Hepatocyte (in vitro differentiated cells): ENCODE measurements at regions not wholly inside any gene's neighbourhood (a gene's known extent, or its start where the extent isn't known, plus 50 kb on each side); places are given as distances from the start of the nearest gene placed in this dataset.

Experiments used
- DNase-seq: peaks from one replicate; pipeline ENCODE4 v3.0.0-alpha.2; 2016; ENCODE audit warnings: low spot score
- H2AFZ ChIP-seq: fragments of 200-600 bp; sonication (generic); 2 replicates; pipeline ENCODE4 v1.6.0; 2016; ENCODE audit warnings: antibody characterized with exemption, mild to moderate bottlenecking
- H3K27ac ChIP-seq: fragments of 200-600 bp; sonication (generic); 2 replicates; pipeline ENCODE4 v1.5.1; 2016; ENCODE audit warnings: mild to moderate bottlenecking
- H3K27me3 ChIP-seq: fragments of 200-600 bp; sonication (generic); 2 replicates; pipeline ENCODE4 v1.6.1; 2016
- H3K36me3 ChIP-seq: fragments of 200-600 bp; sonication (generic); replicated peaks from 2 replicates; pipeline ENCODE4 v1.5.1; 2016; ENCODE audit warnings: low read depth; ENCODE audit not compliant: insufficient read depth
- H3K4me1 ChIP-seq: fragments of 200-600 bp; sonication (generic); 2 replicates; pipeline ENCODE4 v1.5.1; 2016; ENCODE audit warnings: mild to moderate bottlenecking, moderate library complexity; ENCODE audit not compliant: insufficient read depth
- H3K4me2 ChIP-seq: fragments of 200-600 bp; sonication (generic); 2 replicates; pipeline ENCODE4 v1.6.0; 2016
- H3K4me3 ChIP-seq: fragments of 200-600 bp; sonication (generic); 2 replicates; pipeline ENCODE4 v1.5.1; 2016; ENCODE audit warnings: mild to moderate bottlenecking
- H3K79me2 ChIP-seq: fragments of 200-600 bp; sonication (generic); 2 replicates; pipeline ENCODE4 v1.6.0; 2017; ENCODE audit warnings: mild to moderate bottlenecking
- H3K9me2 ChIP-seq: fragments of 200-600 bp; sonication (generic); replicated peaks from 2 replicates; pipeline ENCODE4 v1.6.0; 2017; ENCODE audit warnings: mild to moderate bottlenecking; ENCODE audit not compliant: insufficient read depth
- H3K9me3 ChIP-seq: fragments of 200-600 bp; sonication (generic); 2 replicates; pipeline ENCODE4 v1.5.1; 2016; ENCODE audit warnings: low read depth, mild to moderate bottlenecking
- H4K20me1 ChIP-seq: fragments of 200-600 bp; sonication (generic); 2 replicates; pipeline ENCODE4 v1.6.0; 2016; ENCODE audit warnings: mild to moderate bottlenecking; ENCODE audit not compliant: insufficient read depth, poor library complexity, severe bottlenecking
- EZH2 ChIP-seq: fragments of 200-600 bp; sonication (generic); IDR thresholded peaks from 2 replicates; pipeline ENCODE4 v1.6.1; 2016; ENCODE audit warnings: antibody characterized with exemption, mild to moderate bottlenecking, borderline replicate concordance
- EZH2phosphoT487 ChIP-seq: fragments of 200-600 bp; sonication (generic); IDR thresholded peaks from one replicate; pipeline ENCODE4 v1.6.1; 2018; ENCODE audit warnings: antibody characterized with exemption, mild to moderate bottlenecking, low read depth, moderate library complexity; ENCODE audit not compliant: unreplicated experiment, severe bottlenecking
- WGBS: methylation state at CpG from one replicate; pipeline ENCODE4 v1.1.6; 2016; ENCODE audit warnings: low lambda C conversion rate; ENCODE audit errors: missing lambda C conversion rate; 5-methylcytosine and 5-hydroxymethylcytosine counted together
- TF ChIP-seq, protein P1 (sequence below): fragments of 200-600 bp; sonication (generic); IDR thresholded peaks from 2 replicates; pipeline ENCODE4 v1.5.1; 2016; ENCODE audit warnings: antibody characterized with exemption, mild to moderate bottlenecking; ENCODE audit not compliant: poor library complexity

GRCh38 chr4:19128176-19128575, 1106.6 kb upstream of the LCORL start:
- 96% methylated on average over 1 of the region's 1 CpG for WGBS
- no peaks in the 10 kb centered on the region for H3K4me1 ChIP-seq

GRCh38 chr4:19126903-19127302, 1105.3 kb upstream of the LCORL start:
- TF ChIP-seq EZH2 (no peak), EZH2phosphoT487 (no peak)
- TF ChIP-seq, protein P1, sequence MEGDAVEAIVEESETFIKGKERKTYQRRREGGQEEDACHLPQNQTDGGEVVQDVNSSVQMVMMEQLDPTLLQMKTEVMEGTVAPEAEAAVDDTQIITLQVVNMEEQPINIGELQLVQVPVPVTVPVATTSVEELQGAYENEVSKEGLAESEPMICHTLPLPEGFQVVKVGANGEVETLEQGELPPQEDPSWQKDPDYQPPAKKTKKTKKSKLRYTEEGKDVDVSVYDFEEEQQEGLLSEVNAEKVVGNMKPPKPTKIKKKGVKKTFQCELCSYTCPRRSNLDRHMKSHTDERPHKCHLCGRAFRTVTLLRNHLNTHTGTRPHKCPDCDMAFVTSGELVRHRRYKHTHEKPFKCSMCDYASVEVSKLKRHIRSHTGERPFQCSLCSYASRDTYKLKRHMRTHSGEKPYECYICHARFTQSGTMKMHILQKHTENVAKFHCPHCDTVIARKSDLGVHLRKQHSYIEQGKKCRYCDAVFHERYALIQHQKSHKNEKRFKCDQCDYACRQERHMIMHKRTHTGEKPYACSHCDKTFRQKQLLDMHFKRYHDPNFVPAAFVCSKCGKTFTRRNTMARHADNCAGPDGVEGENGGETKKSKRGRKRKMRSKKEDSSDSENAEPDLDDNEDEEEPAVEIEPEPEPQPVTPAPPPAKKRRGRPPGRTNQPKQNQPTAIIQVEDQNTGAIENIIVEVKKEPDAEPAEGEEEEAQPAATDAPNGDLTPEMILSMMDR = no peak
- no peaks in the 10 kb centered on the region for H3K36me3 ChIP-seq
- 87% methylated on average over 4 of the region's 4 CpGs for WGBS
- H3K79me2 ChIP-seq = no peaks in the 10 kb centered on the region
- H4K20me1 ChIP-seq = no peaks in the 10 kb centered on the region
- no peak overlapping the region for H2AFZ ChIP-seq
- no peaks in the 10 kb centered on the region for H3K9me3 ChIP-seq
- no peaks in the 10 kb centered on the region for H3K4me1 ChIP-seq
- no peak for DNase-seq
- no peaks in the 10 kb centered on the region for H3K9me2 ChIP-seq
- H3K4me3 ChIP-seq = no peak overlapping the region
- H3K27ac ChIP-seq = no peak overlapping the region
- no peaks in the 10 kb centered on the region for H3K27me3 ChIP-seq
- H3K4me2 ChIP-seq = no peak overlapping the region

More at GRCh38 chr4:19128176-19128575, 1106.6 kb upstream of the LCORL start:
- Histone ChIP-seq H3K79me2 (no peaks in the 10 kb centered on the region), H4K20me1 (no peaks in the 10 kb centered on the region), H3K9me3 (no peaks in the 10 kb centered on the region), H3K27me3 (no peaks in the 10 kb centered on the region), H2AFZ (no peak overlapping the region), H3K9me2 (no peaks in the 10 kb centered on the region), H3K27ac (no peak overlapping the region), H3K4me2 (no peak overlapping the region), H3K36me3 (no peaks in the 10 kb centered on the region), H3K4me3 (no peak overlapping the region)
- no peak for DNase-seq
- TF ChIP-seq EZH2 (no peak), EZH2phosphoT487 (no peak)
- TF ChIP-seq, protein P1 = no peak

DNA sequence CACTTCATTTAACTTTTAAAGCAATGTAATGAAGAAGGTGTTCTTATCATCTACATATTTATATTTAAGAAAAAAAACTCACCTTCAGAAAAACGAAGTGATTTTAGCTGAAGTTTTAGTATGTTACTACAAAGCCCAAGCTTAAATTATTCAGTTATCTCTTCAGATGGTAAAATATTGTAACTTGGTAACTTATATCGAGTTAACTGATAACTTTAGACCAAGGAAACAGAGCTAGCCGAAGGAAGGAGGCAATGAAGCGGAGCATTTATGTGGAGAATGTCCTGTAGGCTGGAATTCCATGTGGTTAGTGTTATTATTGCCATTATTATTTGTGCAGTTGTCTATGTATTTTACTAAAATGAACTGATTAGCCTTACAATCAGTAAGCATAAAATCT, 1102.1 kb upstream of the LCORL start:
- Histone ChIP-seq H3K27me3 (no peaks in the 10 kb centered on the region), H3K4me3 (no peak overlapping the region), H3K9me2 (no peaks in the 10 kb centered on the region), H3K79me2 (no peaks in the 10 kb centered on the region), H3K9me3 (no peaks in the 10 kb centered on the region), H3K27ac (no peak overlapping the region), H3K4me2 (no peak overlapping the region), H2AFZ (no peak overlapping the region), H4K20me1 (no peaks in the 10 kb centered on the region), H3K4me1 (no peaks in the 10 kb centered on the region), H3K36me3 (no peaks in the 10 kb centered on the region)
- no peak for DNase-seq
- WGBS = 90% methylated on average over 4 of the region's 4 CpGs
- TF ChIP-seq EZH2phosphoT487 = no peak
- TF ChIP-seq, protein P1 = no peak
- no peak for TF ChIP-seq EZH2
